RCC 7860 (cell line): ENCODE measurements at regions not wholly inside any gene's neighbourhood (a gene's known extent, or its start where the extent isn't known, plus 50 kb on each side); places are given as distances from the start of the nearest gene placed in this dataset.
A peak's percentile ranks its signal among the peaks of the same experiment; 100 is the strongest.

Experiments used
- DNase-seq: peaks from one replicate; pipeline ENCODE4 v3.0.0-alpha.2; 2015; ENCODE audit warnings: low spot score
- FAIRE-seq: peaks from 2 replicates; lab custom pipeline; 2012; peaks lifted over from hg19 to GRCh38; lab: Jason Lieb, UNC

DNA sequence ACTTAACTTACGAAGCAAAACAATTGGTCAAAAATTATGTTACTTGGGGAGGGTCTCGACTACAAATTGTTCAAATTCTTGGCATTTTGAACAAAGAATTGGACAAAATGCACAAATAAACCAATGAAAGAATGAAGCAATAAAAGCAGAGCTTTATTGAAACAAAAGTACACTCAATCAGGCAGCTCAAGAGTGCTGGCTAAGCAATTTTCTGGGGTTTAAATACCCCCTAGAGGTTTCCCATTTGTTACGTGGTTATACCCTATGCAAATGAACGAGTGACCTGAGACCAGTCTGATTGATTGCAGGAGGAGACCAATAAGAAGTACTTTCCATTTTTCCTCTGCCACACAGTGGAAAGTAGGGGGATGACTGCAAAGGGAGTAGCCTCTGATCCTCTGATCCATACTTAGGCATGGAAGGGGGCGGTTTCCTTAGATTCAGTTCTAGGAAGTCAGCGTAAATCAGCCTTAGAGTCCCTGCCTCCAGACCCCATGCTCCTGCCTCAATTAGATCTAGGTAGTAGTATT lies 228.6 kb downstream of the EFNB2 start:
- FAIRE-seq (no peak), DNase-seq (no peak)

DNA sequence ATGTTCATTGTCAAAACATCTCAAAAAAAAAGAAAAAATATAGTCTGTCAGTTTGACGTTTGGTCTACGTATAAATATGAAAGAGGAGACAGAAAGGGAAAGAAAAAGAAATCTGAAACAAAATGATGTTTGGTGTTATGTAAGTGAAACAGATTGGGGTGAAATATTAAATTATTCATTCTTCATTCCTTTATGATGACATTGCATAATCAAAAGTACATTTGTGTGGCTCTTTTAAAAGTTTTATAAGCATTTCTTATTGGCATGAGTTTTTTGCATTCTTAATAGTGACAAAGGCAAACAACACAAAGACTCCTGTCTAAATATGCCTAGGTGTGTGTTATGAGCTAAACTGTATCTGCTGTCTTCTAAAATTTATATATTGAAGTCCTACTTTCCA lies 232.6 kb downstream of the EFNB2 start:
- no peak for DNase-seq
- FAIRE-seq: no peak

DNA sequence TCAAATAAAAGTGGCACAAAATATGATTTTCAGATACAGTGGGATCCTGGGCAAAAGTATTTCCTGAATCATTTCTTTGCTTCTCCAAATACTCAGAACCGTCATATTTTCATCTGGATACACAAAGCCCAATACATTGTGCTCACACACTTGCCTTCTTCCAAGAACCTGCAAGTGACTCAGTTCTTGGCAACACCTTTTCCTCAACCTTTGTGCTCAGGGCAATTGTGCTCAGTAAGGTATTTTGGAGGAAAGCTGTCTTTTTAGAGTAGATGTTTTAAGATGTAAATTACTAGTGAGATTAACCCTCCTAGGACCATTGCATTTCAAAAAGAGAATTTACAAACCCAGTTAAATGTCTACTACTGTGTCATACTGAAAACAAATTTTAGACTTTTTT lies 233.5 kb downstream of the EFNB2 start:
- DNase-seq (no peak), FAIRE-seq (no peak)

DNA sequence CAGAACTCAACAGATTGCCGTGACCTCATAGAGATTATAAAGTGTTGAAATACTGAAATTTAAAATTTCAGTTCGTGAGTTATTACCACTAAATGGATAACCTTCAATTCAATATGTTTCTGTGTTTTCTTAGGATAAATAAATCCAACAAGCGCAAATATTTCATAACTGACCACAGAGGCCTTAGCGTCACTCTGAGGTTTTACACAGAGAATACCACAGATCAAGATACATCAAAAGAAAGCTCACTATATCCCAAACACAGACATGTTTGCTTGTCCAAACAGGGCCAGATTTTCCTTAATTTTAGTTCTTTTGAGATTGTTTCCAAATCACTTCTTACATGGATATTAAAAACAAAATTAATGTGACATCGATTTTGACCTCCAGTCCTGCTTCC lies 235.8 kb downstream of the EFNB2 start:
- DNase-seq (no peak), FAIRE-seq (no peak)

DNA sequence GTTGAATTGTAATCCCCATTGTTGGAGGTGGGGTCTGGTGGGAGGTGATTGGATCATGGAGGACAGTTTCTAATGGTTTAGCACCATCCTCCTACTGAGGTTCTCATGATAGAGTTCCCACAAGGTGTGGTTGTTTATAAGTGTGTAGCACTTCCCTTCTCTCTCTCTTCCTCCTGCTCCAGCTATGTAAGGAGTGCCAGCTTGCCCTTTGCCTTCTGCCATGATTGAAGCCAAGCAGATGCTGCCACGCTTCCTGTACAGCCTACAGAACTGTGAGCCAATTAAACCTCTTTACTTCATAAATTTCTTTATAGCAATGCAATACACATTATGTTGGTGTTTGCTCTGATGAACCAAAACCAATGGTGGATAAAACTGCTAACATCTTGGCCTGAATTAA lies 238.2 kb downstream of the EFNB2 start:
- no peak for FAIRE-seq
- no peak for DNase-seq

DNA sequence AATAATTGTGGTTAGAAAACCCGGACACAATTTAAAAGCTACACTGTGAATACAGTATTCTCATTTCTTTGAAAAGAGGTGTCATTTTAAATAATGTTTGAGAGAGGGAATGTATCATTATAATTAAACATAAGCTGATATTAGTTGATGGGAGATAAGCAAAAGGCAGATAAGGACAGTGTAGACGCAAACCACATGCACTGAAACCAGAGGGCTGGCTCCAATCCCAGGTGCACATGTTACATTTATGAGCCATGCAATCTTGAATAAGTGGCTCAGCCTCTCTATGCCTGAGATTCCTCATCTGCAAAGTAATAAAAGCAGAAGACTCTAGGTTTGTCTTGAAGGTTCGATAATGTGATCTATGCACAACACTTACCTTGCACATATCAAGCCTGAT lies 238.7 kb downstream of the EFNB2 start:
- DNase-seq: no peak
- no peak for FAIRE-seq

DNA sequence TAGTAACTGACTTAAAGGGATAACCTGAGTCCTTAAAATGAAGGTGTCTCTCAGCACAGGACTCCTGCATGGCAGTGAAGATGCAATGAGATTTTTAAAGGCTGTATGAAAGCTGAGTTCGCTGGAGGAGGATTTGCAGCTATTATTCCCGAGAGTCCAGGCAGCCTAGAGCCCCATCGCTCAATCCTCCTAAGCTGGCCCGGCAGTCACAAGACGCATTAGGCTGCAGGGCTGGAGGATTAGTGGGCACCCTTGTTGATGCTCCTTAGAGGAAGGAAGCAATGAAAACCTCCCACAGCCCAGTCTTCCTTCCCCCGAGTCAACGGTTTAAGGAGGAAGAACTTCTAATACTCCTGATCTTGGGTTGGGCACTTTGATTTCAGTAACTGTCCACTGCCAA lies 239.5 kb downstream of the EFNB2 start:
- FAIRE-seq (no peak), DNase-seq (no peak)

DNA sequence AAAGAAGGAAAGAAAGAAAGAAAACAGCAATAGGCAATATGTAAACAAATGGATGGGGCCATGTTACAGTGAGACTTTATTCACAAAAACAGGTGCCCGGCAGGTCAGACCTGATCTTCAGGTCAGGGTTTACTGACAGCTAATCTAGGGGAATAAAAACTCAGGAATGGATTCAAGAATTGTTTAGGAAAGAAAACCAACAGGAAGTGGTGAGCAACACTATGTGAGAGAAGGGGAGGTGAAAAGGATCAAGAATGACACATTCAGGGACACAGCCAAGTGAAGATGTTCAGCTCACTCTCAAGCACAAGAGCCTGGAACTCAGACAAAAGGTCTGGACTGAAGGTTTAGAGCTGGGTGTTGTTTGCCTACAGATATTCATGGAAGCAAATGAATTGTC lies 244.5 kb downstream of the EFNB2 start:
- no peak for DNase-seq
- no peak for FAIRE-seq

DNA sequence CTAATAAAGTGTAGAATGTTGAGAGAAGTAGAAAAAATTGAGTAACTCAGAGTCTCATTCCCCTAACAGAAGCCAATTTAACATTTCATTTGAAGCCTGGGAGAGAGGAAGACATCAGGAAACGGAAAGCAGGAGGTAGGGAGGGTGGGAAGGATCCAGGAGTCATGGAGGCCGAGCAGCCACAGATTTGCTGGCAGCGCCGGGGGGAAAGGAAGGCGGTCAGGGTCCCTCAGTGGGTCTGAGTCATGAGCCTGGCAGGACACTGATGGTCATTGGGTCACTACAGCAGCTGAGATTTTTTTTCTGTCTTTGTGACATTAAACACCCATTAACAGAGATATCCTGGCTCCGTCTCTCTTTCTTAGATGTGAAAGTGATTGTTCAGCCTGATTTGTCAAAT lies 248.1 kb downstream of the EFNB2 start:
- DNase-seq (no peak), FAIRE-seq (no peak)

DNA sequence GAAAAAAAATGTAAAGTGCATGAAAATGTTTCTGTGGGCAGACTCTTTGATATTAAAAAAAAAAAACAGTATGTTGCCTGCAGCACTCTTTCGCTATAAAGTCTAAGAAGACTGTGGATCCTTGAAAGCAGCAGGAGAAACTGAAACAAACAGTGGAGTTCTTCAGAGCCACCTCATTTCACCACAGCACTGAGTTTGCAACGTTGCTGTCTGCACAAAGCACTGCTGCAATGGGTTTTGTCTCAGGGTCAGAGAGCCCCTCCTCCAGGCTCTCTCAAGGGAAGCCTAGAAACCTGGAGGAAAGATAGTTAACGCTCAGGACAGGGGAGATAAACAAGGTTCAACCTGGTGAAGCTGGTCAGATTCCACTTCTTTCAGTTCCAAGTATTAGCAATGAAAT lies 248.7 kb downstream of the EFNB2 start:
- no peak for DNase-seq
- FAIRE-seq: no peak

DNA sequence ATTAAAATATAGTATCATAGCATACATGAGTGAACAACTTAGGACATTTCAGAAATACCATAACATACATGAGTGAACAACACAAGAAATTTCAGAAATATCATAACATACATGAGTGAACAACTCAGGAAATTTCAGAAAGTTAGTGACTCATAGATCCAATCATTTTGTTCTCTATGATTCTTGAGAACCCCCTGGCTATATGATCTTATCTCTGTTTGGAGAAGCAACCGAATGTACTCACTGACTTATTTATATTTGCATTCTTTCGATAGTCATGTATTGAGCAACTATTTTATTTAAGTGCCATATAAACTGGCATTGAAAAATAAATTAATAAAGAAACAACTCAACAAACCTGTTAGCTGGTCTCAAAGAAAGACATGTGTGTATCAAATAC lies 251.1 kb downstream of the EFNB2 start:
- DNase-seq (no peak), FAIRE-seq (no peak)

DNA sequence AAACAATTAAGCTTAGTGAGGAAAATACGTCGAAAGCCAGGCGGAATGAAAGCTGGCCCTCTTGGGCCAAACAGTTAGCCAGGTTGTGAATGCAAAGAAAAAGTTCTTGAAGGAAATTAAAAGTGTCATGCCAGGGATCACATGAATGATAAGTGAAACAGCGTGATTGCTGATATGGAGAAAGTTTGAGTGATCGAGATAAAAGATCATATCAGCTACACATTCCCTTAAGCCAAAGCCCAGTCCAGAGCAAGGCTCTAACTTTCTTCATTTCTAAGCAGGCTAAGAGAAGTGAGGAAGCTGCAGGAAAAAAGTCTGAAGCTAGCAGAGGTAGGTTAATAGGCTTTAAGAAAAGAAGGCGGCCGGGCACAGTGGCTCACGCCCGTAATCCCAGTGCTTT lies 254.0 kb downstream of the EFNB2 start:
- DNase-seq: no peak
- FAIRE-seq: no peak

DNA sequence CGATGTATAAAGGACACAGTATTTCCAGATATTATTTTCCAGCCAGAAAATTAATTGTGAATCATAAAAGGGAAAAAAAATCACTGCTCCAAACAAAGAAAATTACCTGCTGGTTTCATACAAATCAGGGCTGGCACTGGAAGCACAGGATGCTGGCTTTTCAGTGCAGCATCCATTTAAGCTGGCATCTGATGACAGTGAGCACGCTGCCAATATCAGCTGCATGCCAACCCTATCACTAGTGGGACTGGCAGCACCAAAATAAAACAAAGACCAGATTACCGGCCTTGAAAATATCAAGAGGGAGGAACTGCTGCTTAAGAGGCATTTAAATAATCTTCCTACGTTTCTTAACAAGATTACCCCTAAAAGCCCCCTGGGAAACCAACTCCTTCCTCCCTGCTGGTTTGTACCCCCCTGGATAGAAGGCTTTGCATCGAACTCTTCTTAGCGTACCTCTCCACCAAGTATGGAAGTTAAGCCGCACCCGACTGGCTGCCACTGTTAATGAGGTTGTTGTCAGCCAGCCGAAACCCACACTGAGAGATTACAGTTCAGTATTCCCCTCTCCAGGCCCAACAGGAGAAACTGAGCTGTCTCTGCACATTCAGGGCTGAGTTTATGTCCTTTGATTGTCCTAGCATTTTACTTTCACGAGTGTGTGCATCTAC lies 257.8 kb downstream of the EFNB2 start:
- FAIRE-seq: no peak

DNA sequence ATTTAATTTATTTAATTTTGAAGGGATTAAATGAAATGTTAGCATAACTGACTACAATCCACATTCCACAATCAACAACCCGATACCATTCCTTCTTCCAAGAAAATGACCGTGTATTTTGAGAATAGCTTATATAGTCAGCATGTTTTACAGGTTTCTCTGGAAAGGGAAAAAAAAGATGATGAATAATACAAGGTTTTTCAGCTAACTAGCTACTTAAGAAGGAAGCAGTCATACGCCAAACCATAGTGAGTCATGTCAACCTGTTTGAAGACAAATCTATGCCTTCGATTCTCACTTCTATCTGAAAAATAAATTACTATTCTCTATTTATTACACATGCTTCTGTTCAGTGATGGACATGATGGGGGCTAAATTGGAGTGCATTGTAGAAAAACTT lies 258.6 kb downstream of the EFNB2 start:
- DNase-seq (no peak), FAIRE-seq (no peak)

More for the DNA sequence above, 257.8 kb downstream of the EFNB2 start:
- DNase-seq: no peak

DNA sequence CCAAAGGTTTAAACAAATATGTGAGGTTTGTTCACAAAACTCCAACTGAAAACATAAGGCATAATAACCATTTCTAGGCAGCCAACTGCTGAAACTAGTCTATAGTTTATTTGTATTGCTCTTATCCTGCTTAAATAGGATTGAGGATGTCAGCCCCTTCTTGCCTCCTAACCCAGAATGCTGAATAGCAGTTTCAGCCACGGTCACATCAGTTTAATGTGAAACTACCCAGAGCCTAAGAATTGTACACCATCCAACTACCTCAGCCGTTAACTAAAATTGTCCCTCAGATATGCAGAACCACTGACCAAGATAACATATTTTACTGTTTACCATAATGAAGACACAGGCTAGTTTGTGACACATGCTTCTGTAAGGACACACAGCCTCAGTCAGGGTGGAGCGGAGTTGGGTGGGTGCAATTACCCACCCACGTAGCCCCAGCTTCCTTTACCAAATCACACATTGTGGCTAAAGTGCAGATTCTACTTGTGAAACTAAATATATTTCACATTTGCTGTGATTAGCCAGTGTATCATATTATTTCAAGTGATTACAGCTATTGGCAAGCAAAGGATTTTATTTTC lies 259.9 kb downstream of the EFNB2 start:
- DNase-seq: no peak
- no peak for FAIRE-seq

DNA sequence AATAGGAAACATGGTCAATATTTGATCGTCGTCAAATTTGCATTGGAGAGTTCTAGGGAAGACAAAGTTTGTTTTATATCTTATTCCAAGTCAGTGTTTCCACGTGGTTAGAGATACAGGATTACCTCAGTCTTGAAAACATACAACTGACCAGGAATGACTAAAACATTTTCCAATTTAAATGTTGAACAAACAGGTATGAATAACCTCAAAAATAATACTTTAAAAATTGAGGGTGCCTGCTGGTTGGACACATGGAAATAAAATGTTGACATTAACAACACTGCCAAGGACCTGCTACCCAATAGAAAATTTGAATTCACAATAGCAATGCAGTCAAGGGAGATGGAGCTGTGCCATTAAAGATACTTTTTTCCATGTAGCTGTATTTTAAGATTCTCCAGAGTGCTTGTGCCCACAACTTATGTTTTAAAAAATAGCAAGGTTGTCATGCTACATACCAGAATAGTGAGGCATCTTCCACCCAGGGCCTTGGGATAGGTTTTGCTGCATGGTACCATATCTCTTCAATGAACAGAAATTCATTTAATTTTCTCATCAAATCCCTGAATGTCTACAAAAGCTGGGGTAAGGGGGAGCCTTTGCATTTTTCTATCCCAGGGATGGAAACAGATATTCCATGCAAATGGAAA lies 260.8 kb downstream of the EFNB2 start:
- no peak for FAIRE-seq
- DNase-seq: no peak

DNA sequence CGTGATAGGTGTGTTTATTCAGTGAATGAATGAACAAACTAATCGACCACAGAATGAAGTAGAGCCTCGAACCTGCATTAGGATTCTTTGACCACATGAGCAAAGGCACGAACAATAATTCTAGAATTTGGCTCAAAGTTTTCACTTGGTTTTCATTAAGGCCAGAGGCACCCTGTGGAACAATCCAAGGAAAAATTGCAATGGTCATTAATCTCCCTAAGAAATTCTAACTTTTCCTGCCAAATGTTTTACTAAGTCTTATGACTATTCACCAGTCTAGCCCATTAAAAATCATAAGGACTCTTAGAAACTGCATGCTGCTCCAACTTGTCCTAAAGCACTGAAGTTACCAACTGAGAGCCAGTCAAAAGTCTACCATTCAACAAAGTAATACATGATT lies 271.7 kb downstream of the EFNB2 start:
- no peak for DNase-seq
- FAIRE-seq: no peak

DNA sequence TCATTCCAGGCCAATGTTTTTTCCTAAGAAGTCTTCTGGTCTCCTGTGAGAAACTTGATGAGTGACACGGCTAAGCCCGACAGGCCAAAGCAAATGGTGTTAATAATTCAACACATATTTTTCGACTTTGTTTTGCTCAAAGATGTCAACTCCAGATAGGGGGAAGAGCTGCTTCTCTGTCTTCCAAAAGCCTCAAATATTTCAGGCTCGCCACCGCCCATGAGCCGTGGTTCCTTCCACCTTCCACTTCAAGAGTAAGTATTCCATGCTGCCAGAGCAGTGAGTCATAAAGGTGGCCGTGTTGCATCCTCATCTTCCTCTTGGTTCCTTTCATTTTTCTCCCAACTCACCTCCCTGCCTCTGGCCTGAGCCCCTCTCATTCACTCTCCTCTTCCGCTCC lies 272.6 kb downstream of the EFNB2 start:
- FAIRE-seq (no peak), DNase-seq (peak; percentile 7)

DNA sequence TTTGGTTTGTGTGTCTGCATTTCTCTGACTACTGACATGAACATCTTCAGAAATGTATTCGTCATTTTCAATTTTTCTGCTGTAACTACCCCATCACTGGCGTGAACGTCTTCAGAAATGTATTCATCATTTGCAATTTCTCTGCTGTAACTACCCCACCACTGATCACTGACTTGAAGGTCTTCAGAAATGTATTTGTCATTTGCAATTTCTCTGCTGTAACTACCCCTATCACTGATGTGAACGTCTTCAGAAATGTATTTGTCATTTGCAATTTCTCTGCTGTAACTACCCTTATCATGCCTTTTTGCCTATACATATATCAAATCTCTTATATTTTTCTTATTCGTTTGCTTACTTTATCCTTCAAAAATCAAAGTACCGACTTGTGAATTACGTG lies 274.0 kb downstream of the EFNB2 start:
- FAIRE-seq (no peak), DNase-seq (no peak)

DNA sequence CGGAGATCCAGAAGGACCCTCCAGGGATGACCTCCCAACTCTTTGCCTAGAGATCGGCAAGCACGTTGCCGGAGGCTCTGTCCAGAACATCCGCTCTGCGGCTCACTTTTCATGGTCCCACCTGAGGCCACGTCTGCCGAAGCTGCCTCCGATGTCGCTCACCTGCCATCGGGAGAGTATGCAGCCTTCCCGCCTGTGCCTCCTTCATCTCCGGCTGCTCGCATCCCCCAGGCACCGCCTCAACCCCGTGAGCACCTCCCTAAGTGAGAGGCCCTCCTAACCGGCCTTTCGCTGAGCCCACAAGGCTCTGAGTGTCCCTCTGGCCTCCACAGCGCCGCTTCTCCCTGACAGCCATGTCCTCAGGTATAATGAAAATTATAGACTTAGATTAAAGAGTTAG lies 275.1 kb downstream of the EFNB2 start:
- no peak for FAIRE-seq
- no peak for DNase-seq

DNA sequence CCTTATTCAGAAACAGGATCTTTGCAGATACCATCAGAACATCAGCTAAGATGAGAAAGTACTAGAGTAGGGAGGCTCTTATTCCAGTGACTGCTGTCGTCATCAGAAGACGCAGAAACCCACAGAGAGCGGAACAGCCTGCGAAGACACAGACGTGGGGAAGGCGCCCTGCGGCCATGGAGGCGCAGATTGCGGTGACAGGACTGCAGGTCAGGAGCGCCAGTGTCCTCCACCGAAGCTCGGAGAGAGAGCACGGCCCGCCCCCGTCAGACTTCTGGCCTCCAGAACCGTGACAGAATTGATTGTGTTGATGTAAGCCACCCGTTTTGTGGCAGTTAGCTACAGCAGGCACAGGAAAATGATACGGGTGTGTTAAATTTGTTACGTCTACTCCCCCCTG lies 275.5 kb downstream of the EFNB2 start:
- no peak for DNase-seq
- FAIRE-seq: no peak

DNA sequence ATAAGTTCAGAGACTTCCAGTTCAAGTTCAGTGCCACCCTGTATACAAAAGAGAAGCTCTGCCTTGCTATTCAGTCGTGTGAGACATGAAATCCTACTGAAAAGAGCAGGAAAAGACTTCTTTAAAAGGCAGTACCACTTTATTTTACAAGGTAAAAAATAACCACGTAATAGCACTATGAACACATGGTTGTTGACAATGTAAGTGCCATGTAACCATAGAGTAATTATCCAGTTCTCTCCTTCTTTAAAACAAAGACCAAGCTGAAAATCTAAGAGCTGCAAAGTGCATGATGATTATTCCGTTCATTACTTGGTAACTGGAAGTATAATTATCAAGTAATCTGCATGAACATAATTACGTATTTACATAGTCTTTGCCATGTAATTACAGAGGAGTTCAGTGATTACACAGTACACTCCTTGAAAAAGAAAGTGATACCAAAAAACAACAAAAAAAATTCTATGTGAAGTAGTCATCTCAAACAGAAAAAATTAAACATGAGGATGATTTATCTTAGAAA lies 288.7 kb downstream of the EFNB2 start:
- FAIRE-seq (no peak), DNase-seq (no peak)
